HFF-Myc (cell line): ENCODE measurements at regions not wholly inside any gene's neighbourhood (a gene's known extent, or its start where the extent isn't known, plus 50 kb on each side); places are given as distances from the start of the nearest gene placed in this dataset.

Experiments
- DNase-seq: peaks from one replicate; pipeline ENCODE4 v3.0.0-alpha.2; 2011; ENCODE audit warnings: low read depth; ENCODE audit errors: extremely low read depth
- H3K4me3 ChIP-seq: replicated peaks from 2 replicates; pipeline ENCODE4 v1.5.1; 2011; ENCODE audit warnings: low read depth, mild to moderate bottlenecking, control low read depth, low read length
- TF ChIP-seq, protein P1 (sequence below): IDR thresholded peaks from 2 replicates; pipeline ENCODE4 v1.5.1; 2012; ENCODE audit warnings: mild to moderate bottlenecking, low read depth, low read length, control low read depth; ENCODE audit errors: missing control alignments

DNA sequence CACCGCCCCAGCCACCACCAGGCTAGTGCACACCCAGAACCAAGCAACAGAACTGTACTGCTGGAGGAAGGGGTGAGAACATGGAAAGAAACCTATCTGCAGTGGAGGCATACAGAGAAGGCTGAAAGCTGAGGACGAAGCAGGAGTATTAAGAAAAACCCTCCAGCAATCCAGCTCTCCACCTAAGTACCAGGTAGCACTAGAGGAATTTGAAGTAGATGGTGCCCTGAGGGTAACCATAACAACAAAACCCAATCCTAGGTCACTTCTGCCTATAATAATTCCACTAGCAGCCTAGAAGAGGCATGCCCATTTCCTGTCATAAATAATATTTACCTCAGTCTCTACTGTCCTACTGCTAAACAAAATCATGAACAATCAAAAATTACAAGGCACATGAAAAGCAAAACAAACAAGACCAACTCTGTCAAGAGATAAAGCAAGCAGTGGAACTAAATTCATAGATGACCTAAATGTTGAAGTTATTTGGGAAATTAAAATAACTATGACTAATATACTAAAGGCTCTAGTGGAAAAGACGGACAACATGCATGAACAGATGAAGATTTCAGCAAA lies 51.1 kb downstream of the HYCC1 start:
- no peak overlapping the region for H3K4me3 ChIP-seq
- DNase-seq = no peak
- TF ChIP-seq, protein P1, sequence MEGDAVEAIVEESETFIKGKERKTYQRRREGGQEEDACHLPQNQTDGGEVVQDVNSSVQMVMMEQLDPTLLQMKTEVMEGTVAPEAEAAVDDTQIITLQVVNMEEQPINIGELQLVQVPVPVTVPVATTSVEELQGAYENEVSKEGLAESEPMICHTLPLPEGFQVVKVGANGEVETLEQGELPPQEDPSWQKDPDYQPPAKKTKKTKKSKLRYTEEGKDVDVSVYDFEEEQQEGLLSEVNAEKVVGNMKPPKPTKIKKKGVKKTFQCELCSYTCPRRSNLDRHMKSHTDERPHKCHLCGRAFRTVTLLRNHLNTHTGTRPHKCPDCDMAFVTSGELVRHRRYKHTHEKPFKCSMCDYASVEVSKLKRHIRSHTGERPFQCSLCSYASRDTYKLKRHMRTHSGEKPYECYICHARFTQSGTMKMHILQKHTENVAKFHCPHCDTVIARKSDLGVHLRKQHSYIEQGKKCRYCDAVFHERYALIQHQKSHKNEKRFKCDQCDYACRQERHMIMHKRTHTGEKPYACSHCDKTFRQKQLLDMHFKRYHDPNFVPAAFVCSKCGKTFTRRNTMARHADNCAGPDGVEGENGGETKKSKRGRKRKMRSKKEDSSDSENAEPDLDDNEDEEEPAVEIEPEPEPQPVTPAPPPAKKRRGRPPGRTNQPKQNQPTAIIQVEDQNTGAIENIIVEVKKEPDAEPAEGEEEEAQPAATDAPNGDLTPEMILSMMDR = no peak

DNA sequence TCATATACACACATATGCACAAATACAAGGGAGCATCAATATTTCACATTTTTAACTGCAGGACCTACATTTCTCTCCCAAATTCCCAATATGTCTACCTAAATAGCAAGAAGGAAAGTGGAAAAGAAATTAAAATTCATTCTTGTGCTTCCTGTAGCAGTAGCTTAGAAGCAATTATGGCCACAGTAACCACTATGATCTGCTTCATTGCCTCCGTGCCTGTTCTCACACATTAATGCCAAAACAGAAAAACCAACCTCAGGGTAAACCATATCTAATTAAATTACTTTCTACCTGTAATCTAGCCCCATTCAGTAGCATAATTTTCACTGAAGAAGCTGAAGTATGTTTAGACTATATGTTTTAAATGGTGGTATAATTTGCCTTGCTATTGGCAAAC lies 55.2 kb downstream of the HYCC1 start:
- TF ChIP-seq, protein P1 = no peak
- H3K4me3 ChIP-seq = no peak overlapping the region
- DNase-seq = no peak

DNA sequence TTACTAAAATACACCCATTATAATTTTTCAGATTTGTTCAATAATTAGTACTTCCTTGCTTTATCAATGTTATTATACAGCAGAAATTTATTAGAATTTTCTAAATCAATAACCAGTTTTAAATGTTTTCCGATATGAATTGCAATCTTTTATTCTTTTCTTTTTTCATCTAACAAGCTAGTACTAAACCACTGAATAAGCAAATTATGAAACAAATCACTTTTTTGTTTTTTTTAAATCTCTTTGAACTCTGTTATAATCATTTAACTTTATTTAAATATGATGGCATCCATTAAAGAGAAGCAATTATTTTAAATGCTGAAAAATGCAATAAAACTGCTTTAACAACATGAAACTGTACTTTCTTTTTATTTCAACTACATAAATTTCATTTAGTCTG lies 59.7 kb downstream of the HYCC1 start:
- no peak overlapping the region for H3K4me3 ChIP-seq
- TF ChIP-seq, protein P1 = no peak
- no peak for DNase-seq

DNA sequence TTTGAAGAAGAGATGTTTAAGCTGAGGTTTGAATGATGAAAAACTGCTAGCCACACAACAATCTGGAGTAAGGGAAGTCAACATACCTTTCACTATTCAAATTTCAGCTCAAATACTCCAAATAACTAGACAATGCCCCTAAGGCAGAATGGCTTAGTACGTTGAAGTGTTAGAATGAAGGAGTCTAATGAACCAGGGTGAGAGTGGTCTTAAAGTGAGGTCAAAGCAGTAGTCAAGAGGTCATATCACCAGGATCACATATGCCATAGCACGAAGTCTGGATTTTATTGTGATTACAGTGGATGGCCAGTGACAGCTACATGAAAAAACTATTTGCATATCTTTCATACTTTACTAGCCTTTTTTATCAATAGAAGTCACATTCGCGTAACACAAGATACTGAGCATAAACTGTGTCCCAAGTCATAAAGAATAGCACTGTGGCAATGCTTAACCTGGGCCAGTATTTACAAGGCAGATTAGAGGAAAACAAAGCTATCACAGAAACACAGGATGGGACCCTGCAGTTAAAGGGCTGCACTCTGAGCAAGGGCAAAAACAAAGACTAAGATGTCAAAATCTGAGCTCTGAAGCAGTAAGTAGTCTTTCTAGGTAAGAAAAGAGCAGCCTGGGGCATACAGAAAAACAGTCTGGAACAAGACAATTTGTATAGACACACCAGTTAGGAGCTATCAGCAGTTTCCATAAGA lies 61.5 kb downstream of the HYCC1 start:
- H3K4me3 ChIP-seq = no peak overlapping the region
- TF ChIP-seq, protein P1 = no peak
- DNase-seq = no peak

DNA sequence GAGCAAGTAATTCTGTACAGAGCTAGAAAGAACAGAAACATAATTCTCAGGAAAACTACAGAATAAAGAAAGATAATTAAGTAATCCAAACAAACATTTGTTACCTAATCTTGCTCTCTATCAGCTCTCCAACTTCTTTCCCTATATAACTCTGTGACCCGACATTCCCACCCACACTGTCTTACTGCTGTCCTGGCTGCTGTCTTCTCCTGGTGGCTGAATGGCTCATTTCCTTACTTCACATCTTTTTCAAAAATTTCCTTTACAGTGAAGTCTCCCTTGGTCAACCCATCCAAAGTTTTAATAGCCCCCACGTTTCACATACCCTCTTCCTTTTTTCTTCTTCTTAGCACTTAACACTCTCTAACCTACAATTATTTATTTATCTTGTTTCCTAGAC lies 64.0 kb downstream of the HYCC1 start:
- H3K4me3 ChIP-seq = no peak overlapping the region
- no peak for DNase-seq
- TF ChIP-seq, protein P1 = no peak

DNA sequence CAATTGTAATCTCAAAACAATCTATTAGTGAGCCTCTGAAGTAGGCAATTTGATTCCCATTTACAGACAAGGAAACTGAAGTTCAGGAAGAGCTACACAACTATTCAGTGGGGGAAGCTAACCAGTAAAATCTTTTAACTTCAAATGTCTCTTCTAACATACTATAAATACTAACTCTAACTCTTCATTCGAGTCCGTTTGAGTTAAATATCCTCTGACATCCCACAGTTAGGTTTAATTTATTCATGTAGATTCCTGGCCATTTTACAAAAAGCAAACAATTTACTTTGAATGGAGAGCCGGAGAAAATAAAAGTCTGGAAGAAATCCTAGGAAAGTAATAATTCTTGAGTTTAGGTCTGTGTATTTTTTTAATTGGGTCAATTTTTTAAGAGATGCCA lies 64.7 kb downstream of the HYCC1 start:
- no peak for DNase-seq
- TF ChIP-seq, protein P1 = no peak
- H3K4me3 ChIP-seq = no peak overlapping the region
